ENCODE measurements at regions not wholly inside any gene's neighbourhood (a gene's known extent, or its start where the extent isn't known, plus 50 kb on each side); places are given as distances from the start of the nearest gene placed in this dataset.

GRCh38 chr4:114383067-114383466 is 215.5 kb upstream of the UGT8 start:
- Histone ChIP-seq H3K9me3 (ENCODE audit: insufficient read depth, low read depth, low read length) (no peaks in the 10 kb centered on the region), H3K27ac (ENCODE audit: low read length) (no peak overlapping the region), H3K4me1 (ENCODE audit: insufficient read depth, low read length) (0 out of 2 replicates have a peak, but pooled peaks cover 2% of the 10 kb centered on the region), H3K4me3 (ENCODE audit: low read length) (no peak overlapping the region), H3K9ac (ENCODE audit: low read depth, low read length) (no peak overlapping the region), H3K27me3 (ENCODE audit: insufficient read depth, low read length) (no peaks in the 10 kb centered on the region), H3K36me3 (ENCODE audit: insufficient read depth, low read depth, low read length) (no peaks in the 10 kb centered on the region)

- H3K9me3 ChIP-seq (ENCODE audit: insufficient read depth, low read depth, low read length) = no peaks in the 10 kb centered on the region
- H3K27ac ChIP-seq (ENCODE audit: low read length) = no peak overlapping the region
- no peaks in the 10 kb centered on the region for H3K36me3 ChIP-seq (ENCODE audit: insufficient read depth, low read depth, low read length)
- H3K4me3 ChIP-seq (ENCODE audit: low read length) = no peak overlapping the region
- no peak overlapping the region for H3K9ac ChIP-seq (ENCODE audit: low read depth, low read length)
- no peaks in the 10 kb centered on the region for H3K27me3 ChIP-seq (ENCODE audit: insufficient read depth, low read length)
- H3K4me1 ChIP-seq (ENCODE audit: insufficient read depth, low read length) = 0 out of 2 replicates have a peak, but pooled peaks cover 2% of the 10 kb centered on the region
Measured at GRCh38 chr4:114383721-114384120, 214.9 kb upstream of the UGT8 start.

GRCh38 chr4:114384629-114385028 is 214.0 kb upstream of the UGT8 start:
- Histone ChIP-seq H3K36me3 (ENCODE audit: insufficient read depth, low read depth, low read length) (no peaks in the 10 kb centered on the region), H3K4me3 (ENCODE audit: low read length) (no peak overlapping the region), H3K27ac (ENCODE audit: low read length) (no peak overlapping the region), H3K9me3 (ENCODE audit: insufficient read depth, low read depth, low read length) (no peaks in the 10 kb centered on the region), H3K27me3 (ENCODE audit: insufficient read depth, low read length) (no peaks in the 10 kb centered on the region), H3K4me1 (ENCODE audit: insufficient read depth, low read length) (0 out of 2 replicates have a peak, but pooled peaks cover 2% of the 10 kb centered on the region), H3K9ac (ENCODE audit: low read depth, low read length) (no peak overlapping the region)

DNA sequence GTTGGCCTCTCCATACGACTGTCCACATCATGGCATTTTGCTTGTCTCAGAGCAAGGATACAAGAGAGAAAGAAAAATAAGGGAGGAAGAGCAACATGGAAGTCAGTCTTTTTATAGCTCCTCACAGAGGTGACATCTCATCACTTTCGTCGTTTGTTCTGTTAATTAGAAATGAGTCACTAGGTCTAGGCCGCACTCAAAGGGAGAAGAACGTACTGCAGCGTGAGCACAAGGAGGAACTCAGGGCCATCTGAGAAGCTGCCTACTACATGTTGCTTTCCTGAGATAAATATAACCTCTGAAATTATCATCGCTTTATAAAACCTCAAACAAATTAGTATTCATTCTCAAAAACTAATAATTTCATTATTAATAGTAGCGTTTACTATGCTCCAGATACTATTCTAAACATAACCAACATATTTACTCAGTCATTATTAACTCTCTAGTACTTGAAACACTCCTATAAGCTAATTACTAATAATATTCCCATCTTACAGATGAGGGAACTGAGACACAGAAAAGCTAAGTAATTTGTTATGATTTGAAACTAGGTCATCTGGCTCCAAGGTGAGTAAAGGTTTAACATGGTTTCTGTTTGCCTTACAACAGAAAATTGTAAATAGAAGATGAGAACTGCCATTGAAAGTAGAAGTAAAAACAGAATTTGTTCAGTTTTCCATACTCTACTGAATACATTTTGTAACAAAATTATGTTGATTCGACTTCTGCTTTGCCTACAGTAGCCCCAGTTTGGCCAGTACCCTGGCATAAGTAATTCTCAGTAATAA is 213.2 kb upstream of the UGT8 start:
- no peak overlapping the region for H3K4me3 ChIP-seq (ENCODE audit: low read length)

GRCh38 chr4:114386637-114387233 is 211.9 kb upstream of the UGT8 start:
- Histone ChIP-seq H3K36me3 (ENCODE audit: insufficient read depth, low read depth, low read length) (no peaks in the 10 kb centered on the region), H3K4me1 (ENCODE audit: insufficient read depth, low read length) (0 out of 2 replicates have a peak, but pooled peaks cover 2% of the 10 kb centered on the region), H3K27me3 (ENCODE audit: insufficient read depth, low read length) (no peaks in the 10 kb centered on the region), H3K27ac (ENCODE audit: low read length) (no peak overlapping the region), H3K4me3 (ENCODE audit: low read length) (no peak overlapping the region), H3K9ac (ENCODE audit: low read depth, low read length) (no peak overlapping the region), H3K9me3 (ENCODE audit: insufficient read depth, low read depth, low read length) (no peaks in the 10 kb centered on the region)

More for the DNA sequence above, 213.2 kb upstream of the UGT8 start:
- no peak overlapping the region for H3K9ac ChIP-seq (ENCODE audit: low read depth, low read length)
- H3K27ac ChIP-seq (ENCODE audit: low read length) = no peak overlapping the region
- H3K4me1 ChIP-seq (ENCODE audit: insufficient read depth, low read length) = 0 out of 2 replicates have a peak, but pooled peaks cover 2% of the 10 kb centered on the region
- H3K36me3 ChIP-seq (ENCODE audit: insufficient read depth, low read depth, low read length) = no peaks in the 10 kb centered on the region
- no peaks in the 10 kb centered on the region for H3K9me3 ChIP-seq (ENCODE audit: insufficient read depth, low read depth, low read length)
- no peaks in the 10 kb centered on the region for H3K27me3 ChIP-seq (ENCODE audit: insufficient read depth, low read length)

DNA sequence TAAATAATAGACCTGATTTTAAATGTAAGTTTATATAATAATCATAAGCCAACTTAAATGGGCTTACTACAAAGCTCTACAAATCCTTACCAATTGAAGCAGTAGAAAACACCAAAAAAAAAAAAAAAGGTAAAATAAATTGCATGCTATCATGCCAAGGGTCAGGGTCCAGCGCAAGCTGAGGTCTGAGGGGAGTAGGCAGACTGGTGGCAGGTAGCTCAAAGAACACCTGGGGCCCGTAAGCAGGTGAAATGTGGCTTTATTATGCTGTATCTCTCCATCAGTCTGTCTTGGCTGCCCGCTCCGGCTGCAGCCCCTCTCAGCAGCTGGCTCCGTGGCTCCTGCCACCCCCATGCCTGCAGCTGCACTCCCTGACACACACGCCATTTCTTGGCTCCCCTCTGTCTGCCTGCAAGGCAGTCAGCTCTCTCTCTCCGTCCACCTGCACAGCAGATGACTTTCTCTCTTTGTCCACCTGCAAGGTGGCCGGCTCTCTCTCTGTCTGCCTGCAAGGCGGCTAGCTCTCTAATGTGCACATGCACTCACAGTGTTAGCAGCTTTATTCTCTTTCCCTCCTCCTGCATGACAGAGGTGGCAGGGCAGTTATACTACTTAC is 209.4 kb upstream of the UGT8 start:
- no peak overlapping the region for H3K9ac ChIP-seq (ENCODE audit: low read depth, low read length)
- no peaks in the 10 kb centered on the region for H3K9me3 ChIP-seq (ENCODE audit: insufficient read depth, low read depth, low read length)
- H3K4me3 ChIP-seq (ENCODE audit: low read length) = no peak overlapping the region
- H3K4me1 ChIP-seq (ENCODE audit: insufficient read depth, low read length) = peaks cover 2% of the 10 kb centered on the region; the same call in 1 of the 2 replicates
- H3K27ac ChIP-seq (ENCODE audit: low read length) = no peak overlapping the region
- H3K27me3 ChIP-seq (ENCODE audit: insufficient read depth, low read length) = no peaks in the 10 kb centered on the region
- H3K36me3 ChIP-seq (ENCODE audit: insufficient read depth, low read depth, low read length) = no peaks in the 10 kb centered on the region

DNA sequence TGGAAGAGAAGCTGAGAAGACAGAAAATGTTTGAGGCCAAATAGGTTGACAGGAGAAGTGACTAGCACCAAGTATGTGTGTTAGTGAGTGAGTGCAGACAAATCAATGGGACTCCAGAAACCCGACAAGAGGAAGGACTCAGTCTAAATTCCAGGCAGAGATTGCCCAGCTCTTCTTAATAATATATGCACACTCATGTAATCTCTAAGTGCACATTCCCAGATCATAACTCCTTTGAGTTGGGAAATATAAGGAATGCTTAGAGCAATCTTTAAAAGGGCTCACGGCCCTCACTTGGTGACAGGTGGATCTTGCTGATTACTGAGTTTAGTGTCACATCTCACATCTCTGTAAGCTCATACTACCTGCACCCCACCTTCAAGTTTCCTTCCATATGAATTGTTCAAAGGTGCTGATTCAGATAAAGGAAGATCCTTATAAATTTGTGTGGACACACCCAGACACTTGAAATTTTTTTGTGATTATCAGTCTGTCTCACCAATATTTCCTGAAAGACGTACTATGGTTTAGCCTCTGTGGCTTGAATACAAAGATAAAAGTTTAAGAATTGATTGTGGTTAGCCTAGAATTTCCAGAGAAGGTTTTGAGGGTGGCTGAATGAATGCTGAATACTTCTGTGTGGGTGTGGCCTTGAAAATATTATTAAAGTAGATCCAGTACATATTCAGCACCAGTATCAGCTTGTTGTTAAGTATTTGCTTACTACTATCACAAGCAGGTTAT is 205.1 kb upstream of the UGT8 start:
- H3K9me3 ChIP-seq (ENCODE audit: insufficient read depth, low read depth, low read length) = no peaks in the 10 kb centered on the region
- no peaks in the 10 kb centered on the region for H3K27me3 ChIP-seq (ENCODE audit: insufficient read depth, low read length)
- peaks cover 5% of the 10 kb centered on the region; the same call in 1 of the 2 replicates for H3K4me1 ChIP-seq (ENCODE audit: insufficient read depth, low read length)

GRCh38 chr4:114396808-114397207 is 201.8 kb upstream of the UGT8 start:
- Histone ChIP-seq H3K27ac (ENCODE audit: low read length) (no peak overlapping the region), H3K9ac (ENCODE audit: low read depth, low read length) (no peak overlapping the region), H3K9me3 (ENCODE audit: insufficient read depth, low read depth, low read length) (no peaks in the 10 kb centered on the region), H3K4me3 (ENCODE audit: low read length) (no peak overlapping the region), H3K27me3 (ENCODE audit: insufficient read depth, low read length) (no peaks in the 10 kb centered on the region), H3K36me3 (ENCODE audit: insufficient read depth, low read depth, low read length) (no peaks in the 10 kb centered on the region), H3K4me1 (ENCODE audit: insufficient read depth, low read length) (peaks cover 10% of the 10 kb centered on the region; the same call in 1 of the 2 replicates)

More for the DNA sequence above, 205.1 kb upstream of the UGT8 start:
- Histone ChIP-seq H3K9ac (ENCODE audit: low read depth, low read length) (no peak overlapping the region), H3K36me3 (ENCODE audit: insufficient read depth, low read depth, low read length) (no peaks in the 10 kb centered on the region), H3K4me3 (ENCODE audit: low read length) (no peak overlapping the region), H3K27ac (ENCODE audit: low read length) (no peak overlapping the region)

GRCh38 chr4:114398410-114398809 is 200.2 kb upstream of the UGT8 start:
- no peaks in the 10 kb centered on the region for H3K9me3 ChIP-seq (ENCODE audit: insufficient read depth, low read depth, low read length)
- H3K36me3 ChIP-seq (ENCODE audit: insufficient read depth, low read depth, low read length) = no peaks in the 10 kb centered on the region
- no peak overlapping the region for H3K4me3 ChIP-seq (ENCODE audit: low read length)
- H3K27me3 ChIP-seq (ENCODE audit: insufficient read depth, low read length) = no peaks in the 10 kb centered on the region
- H3K9ac ChIP-seq (ENCODE audit: low read depth, low read length) = no peak overlapping the region
- H3K4me1 ChIP-seq (ENCODE audit: insufficient read depth, low read length) = peaks cover 10% of the 10 kb centered on the region; the same call in 1 of the 2 replicates
- peak overlapping the region; percentile 11 for H3K27ac ChIP-seq (ENCODE audit: low read length)

DNA sequence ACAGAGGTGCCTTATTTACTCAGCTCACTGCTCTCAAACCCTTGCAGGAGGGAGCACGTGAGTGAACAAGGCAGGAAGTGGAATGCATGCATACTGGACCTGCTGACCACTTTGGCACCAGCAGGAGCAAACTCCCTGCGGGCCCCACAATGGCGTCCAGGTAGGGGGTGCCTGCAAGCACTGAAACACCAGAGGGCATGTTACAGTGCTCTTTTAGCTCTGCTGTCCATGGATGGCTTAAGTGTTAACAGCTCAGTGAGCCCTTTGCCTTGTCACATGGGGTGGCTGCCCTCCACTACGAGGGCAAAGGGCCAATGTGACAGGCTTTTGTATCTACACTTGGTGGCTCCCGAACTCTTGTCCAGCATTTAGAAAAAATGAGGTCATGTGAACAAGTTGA is 199.5 kb upstream of the UGT8 start:
- Histone ChIP-seq H3K9ac (ENCODE audit: low read depth, low read length) (no peak overlapping the region), H3K4me3 (ENCODE audit: low read length) (no peak overlapping the region), H3K27me3 (ENCODE audit: insufficient read depth, low read length) (no peaks in the 10 kb centered on the region), H3K4me1 (ENCODE audit: insufficient read depth, low read length) (peaks cover 9% of the 10 kb centered on the region; the same call in 1 of the 2 replicates), H3K36me3 (ENCODE audit: insufficient read depth, low read depth, low read length) (no peaks in the 10 kb centered on the region), H3K9me3 (ENCODE audit: insufficient read depth, low read depth, low read length) (no peaks in the 10 kb centered on the region), H3K27ac (ENCODE audit: low read length) (peak overlapping the region; percentile 11)

- H3K9ac ChIP-seq (ENCODE audit: low read depth, low read length) = no peak overlapping the region
- H3K4me1 ChIP-seq (ENCODE audit: insufficient read depth, low read length) = peaks cover 4% of the 10 kb centered on the region; the same call in 1 of the 2 replicates
- H3K27ac ChIP-seq (ENCODE audit: low read length) = no peak overlapping the region
- no peaks in the 10 kb centered on the region for H3K27me3 ChIP-seq (ENCODE audit: insufficient read depth, low read length)
- H3K36me3 ChIP-seq (ENCODE audit: insufficient read depth, low read depth, low read length) = no peaks in the 10 kb centered on the region
- H3K4me3 ChIP-seq (ENCODE audit: low read length) = no peak overlapping the region
- H3K9me3 ChIP-seq (ENCODE audit: insufficient read depth, low read depth, low read length) = no peaks in the 10 kb centered on the region
Measured at GRCh38 chr4:114400531-114400930, 198.1 kb upstream of the UGT8 start.

Measured in iPS-20b (cell line).